Mucosa of stomach (tissue), 1 donor: ENCODE measurements at regions not wholly inside any gene's neighbourhood (a gene's known extent, or its start where the extent isn't known, plus 50 kb on each side); places are given as distances from the start of the nearest gene placed in this dataset.

ENCODE experiments used
- H3K27me3 ChIP-seq: one replicate; pipeline ENCODE4 v1.7.0; 2013; ENCODE audit warnings: mild to moderate bottlenecking, low read length; ENCODE audit not compliant: control insufficient read depth, insufficient read depth
- H3K36me3 ChIP-seq: one replicate; pipeline ENCODE4 v1.7.0; 2013; ENCODE audit warnings: low read length; ENCODE audit not compliant: control insufficient read depth, insufficient read depth
- H3K4me1 ChIP-seq: one replicate; pipeline ENCODE4 v1.7.0; 2013; ENCODE audit warnings: mild to moderate bottlenecking, low read length; ENCODE audit not compliant: control insufficient read depth, insufficient read depth
- H3K4me3 ChIP-seq: one replicate; pipeline ENCODE4 v1.7.0; 2013; ENCODE audit warnings: low read length
- H3K9ac ChIP-seq: one replicate; pipeline ENCODE4 v1.7.0; 2013; ENCODE audit warnings: mild to moderate bottlenecking, low read length, moderate library complexity
- H3K9me3 ChIP-seq: one replicate; pipeline ENCODE4 v1.7.0; 2013; ENCODE audit warnings: mild to moderate bottlenecking, low read length, moderate library complexity; ENCODE audit not compliant: control insufficient read depth
- donor health status: Pancreatic carcinoma.

DNA sequence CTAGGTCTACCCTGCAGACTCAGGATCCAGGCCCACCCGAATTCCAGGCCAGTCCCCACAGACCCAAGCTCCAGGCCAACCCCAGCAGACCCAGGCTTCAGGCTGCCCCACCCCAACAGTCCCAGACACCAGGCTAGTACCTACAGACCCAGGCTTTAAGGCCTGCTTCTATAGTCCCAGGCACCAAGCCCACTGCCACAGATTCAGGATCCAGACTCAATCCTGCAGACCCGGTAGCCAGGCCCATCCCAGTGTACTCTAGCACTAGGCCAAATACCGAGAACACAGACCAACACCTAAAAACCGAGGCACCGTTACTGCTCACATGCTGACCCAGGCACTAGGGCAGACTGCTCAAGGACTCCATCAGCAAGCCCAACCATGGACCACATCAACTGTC, 862.3 kb downstream of the UQCRFS1 start:
- Histone ChIP-seq H3K4me3 (no peak overlapping the region), H3K9me3 (no peaks in the 10 kb centered on the region), H3K4me1 (no peaks in the 10 kb centered on the region)

DNA sequence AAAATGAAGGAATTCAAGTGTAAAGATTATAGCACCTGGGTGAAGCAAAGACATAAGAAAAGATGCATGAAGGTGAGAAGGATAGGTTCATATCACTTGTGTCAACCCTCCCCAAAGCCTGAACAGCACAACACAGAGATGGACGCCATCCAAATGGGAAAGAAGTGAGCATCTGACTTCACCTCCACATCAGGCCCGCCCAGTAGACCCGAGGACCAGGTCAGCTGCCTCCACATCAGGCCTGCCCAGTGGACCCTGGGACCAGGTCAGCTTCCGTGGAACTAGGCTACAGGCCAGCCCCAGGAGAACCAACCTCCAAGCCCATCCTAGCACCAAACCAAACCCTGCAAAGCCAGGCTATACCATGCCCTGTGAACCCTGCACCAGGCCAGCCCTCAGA, 862.9 kb downstream of the UQCRFS1 start:
- no peaks in the 10 kb centered on the region for H3K27me3 ChIP-seq
- no peak overlapping the region for H3K9ac ChIP-seq
- no peaks in the 10 kb centered on the region for H3K4me1 ChIP-seq
- no peaks in the 10 kb centered on the region for H3K9me3 ChIP-seq
- no peak overlapping the region for H3K4me3 ChIP-seq
- H3K36me3 ChIP-seq: no peaks in the 10 kb centered on the region

More for the DNA sequence above, 862.3 kb downstream of the UQCRFS1 start:
- no peaks in the 10 kb centered on the region for H3K27me3 ChIP-seq
- H3K9ac ChIP-seq: no peak overlapping the region
- H3K36me3 ChIP-seq: no peaks in the 10 kb centered on the region

DNA sequence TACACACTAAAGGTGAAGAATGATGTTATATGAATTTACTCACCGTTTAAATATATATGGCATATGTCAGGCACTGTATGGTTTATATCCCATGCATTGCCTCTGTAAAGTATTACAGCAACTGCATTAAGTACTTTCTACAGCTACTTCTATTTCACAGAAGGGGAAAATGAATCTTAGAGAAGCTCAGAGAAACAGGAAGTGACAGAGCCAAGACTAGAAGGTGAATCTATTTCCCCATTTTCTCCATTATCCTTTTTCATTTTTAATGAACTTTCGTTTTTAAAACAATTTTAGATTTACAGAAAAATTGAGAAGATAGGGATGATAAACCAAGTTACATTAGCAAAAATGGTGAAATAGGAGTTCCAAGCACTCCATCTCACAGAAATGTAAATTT, 863.3 kb downstream of the UQCRFS1 start:
- Histone ChIP-seq H3K4me3 (no peak overlapping the region), H3K36me3 (no peaks in the 10 kb centered on the region), H3K9me3 (no peaks in the 10 kb centered on the region), H3K9ac (no peak overlapping the region), H3K27me3 (no peaks in the 10 kb centered on the region), H3K4me1 (no peaks in the 10 kb centered on the region)

DNA sequence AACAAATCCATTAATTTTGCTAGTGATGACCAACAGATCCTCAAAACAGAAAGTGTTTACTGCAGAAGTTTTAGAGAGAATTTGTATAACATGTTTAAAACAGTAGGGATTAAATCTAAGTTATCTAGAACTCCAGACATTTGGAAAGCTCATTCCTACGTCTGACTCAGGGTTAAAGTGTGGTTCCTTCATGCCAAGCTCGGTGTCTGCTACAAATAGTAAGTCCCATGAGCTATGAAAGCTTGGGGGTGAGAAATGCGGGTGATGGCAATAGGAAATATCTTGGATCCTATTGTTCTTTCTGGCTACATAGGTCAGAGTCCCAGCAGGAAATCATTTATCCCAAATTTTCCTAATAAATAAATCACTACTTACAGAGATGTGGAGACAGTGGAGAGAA, 867.1 kb downstream of the UQCRFS1 start:
- no peak overlapping the region for H3K4me3 ChIP-seq
- no peaks in the 10 kb centered on the region for H3K27me3 ChIP-seq
- no peak overlapping the region for H3K9ac ChIP-seq

DNA sequence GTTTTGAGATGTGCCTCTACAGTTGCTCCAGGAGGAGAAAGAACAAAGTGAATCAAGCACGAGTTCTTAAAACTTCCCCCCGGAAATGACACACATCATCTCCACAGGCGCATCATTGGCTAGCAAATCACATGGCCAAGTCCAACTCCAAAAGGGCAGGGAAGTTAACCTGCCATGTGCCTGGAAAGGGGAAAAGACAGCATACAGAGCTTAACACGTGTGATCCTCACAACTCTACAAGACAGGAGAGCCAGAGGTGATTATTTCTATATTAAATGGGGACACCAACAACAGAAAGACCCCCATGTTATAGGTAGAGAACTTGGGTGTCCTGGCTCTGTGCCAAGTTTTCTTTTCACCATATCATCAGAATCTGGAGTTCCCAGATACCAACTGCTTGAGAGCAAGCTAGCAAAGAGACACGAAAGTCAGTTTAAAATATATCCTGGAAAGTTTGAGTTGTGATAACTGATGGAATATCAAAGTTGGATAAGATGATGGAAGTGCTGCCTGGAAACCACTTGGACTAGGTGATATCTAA, 871.1 kb downstream of the UQCRFS1 start:
- no peak overlapping the region for H3K9ac ChIP-seq
- no peaks in the 10 kb centered on the region for H3K9me3 ChIP-seq
- no peaks in the 10 kb centered on the region for H3K36me3 ChIP-seq
- no peak overlapping the region for H3K4me3 ChIP-seq
- H3K27me3 ChIP-seq: no peaks in the 10 kb centered on the region
- H3K4me1 ChIP-seq: no peaks in the 10 kb centered on the region

More for the DNA sequence above, 867.1 kb downstream of the UQCRFS1 start:
- H3K36me3 ChIP-seq: no peaks in the 10 kb centered on the region
- H3K4me1 ChIP-seq: no peaks in the 10 kb centered on the region
- no peaks in the 10 kb centered on the region for H3K9me3 ChIP-seq

DNA sequence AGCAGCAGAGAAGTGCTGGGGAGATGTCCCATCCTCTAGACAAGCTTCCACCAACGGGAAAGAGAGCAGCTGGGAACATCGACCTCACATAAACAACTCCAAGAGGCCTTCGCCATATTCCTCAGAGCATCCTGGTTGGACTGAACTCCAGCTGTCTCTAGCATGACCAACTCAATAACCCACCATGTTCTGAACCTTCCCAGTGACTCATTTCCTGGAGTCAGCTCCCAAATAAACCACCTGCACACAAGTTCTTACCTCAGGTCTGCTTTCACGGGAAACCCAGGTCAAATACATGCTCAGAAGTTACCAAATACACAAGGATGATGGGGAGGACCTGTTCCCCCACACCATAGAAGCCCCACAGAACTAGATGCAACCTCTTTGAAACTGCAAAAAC, 878.5 kb downstream of the UQCRFS1 start:
- H3K4me3 ChIP-seq: no peak overlapping the region
- no peaks in the 10 kb centered on the region for H3K4me1 ChIP-seq
- no peaks in the 10 kb centered on the region for H3K36me3 ChIP-seq
- H3K9ac ChIP-seq: no peak overlapping the region
- no peaks in the 10 kb centered on the region for H3K9me3 ChIP-seq
- no peaks in the 10 kb centered on the region for H3K27me3 ChIP-seq

DNA sequence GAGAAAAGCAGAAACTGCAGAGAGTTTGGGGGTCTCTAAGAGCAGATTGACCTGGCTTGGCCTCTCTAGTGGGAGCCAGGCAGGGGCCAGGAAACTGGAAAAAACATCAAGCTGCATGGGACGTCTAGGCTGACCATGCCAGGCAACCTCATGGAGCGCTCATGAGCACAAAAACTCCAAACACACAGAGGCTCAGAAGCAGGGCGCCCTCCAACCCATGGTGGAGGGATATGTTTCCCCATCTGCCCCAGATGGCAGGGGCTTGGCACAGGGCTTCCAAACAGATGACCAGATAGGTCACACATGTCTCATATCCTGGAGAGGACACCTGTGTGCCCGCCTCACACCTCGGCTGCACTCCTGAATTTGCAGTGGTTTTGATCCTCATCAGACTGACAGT, 879.0 kb downstream of the UQCRFS1 start:
- Histone ChIP-seq H3K9me3 (no peaks in the 10 kb centered on the region), H3K9ac (no peak overlapping the region), H3K4me1 (no peaks in the 10 kb centered on the region), H3K4me3 (no peak overlapping the region), H3K36me3 (no peaks in the 10 kb centered on the region), H3K27me3 (no peaks in the 10 kb centered on the region)

DNA sequence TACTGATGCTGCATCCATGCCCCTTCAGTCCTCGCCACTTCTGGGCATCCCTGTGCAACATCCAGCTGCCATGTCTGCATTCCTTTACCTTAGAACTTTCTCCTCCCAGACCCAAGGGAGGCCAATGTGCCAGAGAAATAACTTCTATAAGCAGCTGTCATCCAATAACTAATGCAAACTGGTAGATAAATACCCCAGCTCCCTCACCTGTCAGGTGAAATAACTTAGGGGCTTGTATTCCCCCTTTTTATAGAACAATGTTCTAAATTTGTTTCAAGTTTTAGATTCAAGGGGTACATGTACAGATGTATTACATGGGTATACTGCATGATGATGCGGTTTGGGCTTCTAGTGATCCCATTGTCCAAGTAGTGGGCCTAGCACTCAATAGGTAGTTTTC, 880.1 kb downstream of the UQCRFS1 start:
- Histone ChIP-seq H3K9ac (no peak overlapping the region), H3K9me3 (no peaks in the 10 kb centered on the region), H3K36me3 (no peaks in the 10 kb centered on the region), H3K27me3 (no peaks in the 10 kb centered on the region), H3K4me3 (no peak overlapping the region), H3K4me1 (no peaks in the 10 kb centered on the region)

DNA sequence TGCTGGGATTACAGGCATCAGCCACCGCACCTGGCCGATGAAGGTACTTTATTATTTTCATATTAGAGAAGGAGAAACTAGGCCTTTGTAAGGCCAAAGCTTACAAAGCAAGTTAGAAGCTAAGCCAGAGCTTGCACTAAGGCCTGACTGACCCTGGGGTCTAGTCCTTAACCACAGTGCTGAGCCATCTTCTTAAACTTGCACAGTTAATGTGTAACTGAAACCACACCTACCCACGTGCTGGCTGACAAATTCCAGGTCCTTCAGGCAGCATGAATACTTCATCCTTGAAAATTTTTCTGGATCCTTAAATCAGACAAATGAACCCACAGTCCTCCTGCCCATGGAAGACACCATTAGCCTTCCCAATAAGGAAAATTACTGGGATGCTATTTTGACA, 880.6 kb downstream of the UQCRFS1 start:
- Histone ChIP-seq H3K9ac (no peak overlapping the region), H3K4me3 (no peak overlapping the region), H3K4me1 (no peaks in the 10 kb centered on the region)

DNA sequence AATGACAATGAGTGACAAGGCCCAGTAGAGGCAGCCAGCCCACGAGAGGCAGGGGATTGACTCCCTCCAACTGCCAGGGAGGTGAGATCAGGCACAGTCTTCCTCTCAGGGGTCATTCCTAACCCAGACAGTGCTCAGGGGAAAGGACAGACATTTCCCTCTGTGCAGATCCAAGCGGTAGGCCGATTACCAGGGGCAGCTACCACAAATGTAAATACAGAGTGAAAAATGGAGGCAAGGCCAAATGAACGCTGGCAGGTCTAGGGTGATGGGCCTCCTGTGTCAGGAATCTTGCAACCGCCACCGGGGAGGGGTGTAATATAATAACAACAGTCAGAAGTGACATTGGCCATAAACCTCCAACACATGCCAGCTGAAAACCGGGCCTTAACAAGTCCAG, 881.4 kb downstream of the UQCRFS1 start:
- Histone ChIP-seq H3K4me3 (no peak overlapping the region), H3K9me3 (no peaks in the 10 kb centered on the region), H3K4me1 (no peaks in the 10 kb centered on the region), H3K9ac (no peak overlapping the region), H3K27me3 (no peaks in the 10 kb centered on the region), H3K36me3 (no peaks in the 10 kb centered on the region)

More for the DNA sequence above, 880.6 kb downstream of the UQCRFS1 start:
- Histone ChIP-seq H3K9me3 (no peaks in the 10 kb centered on the region), H3K27me3 (no peaks in the 10 kb centered on the region), H3K36me3 (no peaks in the 10 kb centered on the region)

DNA sequence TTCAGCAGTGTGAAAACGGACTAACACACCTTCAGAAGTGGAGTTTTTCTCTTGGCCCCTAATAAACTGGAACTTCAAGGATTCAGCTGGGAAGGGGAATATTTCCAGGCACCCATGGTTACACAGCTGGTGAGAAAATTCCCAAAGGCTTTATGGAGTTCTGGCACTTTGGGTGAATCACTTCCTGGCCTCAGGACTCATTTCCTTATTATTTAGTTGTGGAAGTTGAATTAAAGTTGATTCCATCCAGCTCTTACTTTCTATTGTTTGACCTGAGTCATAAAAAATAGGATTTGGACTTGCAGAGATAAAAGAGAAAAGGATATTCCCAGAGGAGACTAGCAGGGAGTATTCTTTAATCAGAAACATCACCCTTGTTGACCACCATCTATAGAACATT, 882.1 kb downstream of the UQCRFS1 start:
- Histone ChIP-seq H3K9me3 (no peaks in the 10 kb centered on the region), H3K4me1 (no peaks in the 10 kb centered on the region), H3K9ac (no peak overlapping the region), H3K36me3 (no peaks in the 10 kb centered on the region), H3K27me3 (no peaks in the 10 kb centered on the region), H3K4me3 (no peak overlapping the region)

DNA sequence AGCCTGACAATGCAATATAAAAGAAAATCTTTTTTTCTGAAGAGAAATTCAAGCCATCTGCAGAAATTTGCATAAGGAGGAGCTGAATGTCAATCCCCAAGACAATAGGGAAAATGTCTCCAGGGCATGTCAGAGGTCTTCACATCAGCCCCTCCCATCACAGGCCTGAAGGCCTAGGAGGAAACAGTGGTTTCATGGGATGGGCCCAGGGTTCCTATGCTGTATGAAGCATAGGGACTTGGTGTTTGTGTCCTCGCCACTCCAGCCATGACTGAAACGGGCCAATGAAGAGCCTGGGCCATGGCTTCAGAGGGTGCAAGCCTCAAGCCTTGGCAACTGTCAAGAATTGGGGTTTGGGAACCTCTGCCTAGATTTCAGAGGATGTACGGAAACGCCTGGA, 883.5 kb downstream of the UQCRFS1 start:
- Histone ChIP-seq H3K36me3 (no peaks in the 10 kb centered on the region), H3K27me3 (no peaks in the 10 kb centered on the region), H3K4me1 (no peaks in the 10 kb centered on the region), H3K9me3 (no peaks in the 10 kb centered on the region), H3K9ac (no peak overlapping the region), H3K4me3 (no peak overlapping the region)

DNA sequence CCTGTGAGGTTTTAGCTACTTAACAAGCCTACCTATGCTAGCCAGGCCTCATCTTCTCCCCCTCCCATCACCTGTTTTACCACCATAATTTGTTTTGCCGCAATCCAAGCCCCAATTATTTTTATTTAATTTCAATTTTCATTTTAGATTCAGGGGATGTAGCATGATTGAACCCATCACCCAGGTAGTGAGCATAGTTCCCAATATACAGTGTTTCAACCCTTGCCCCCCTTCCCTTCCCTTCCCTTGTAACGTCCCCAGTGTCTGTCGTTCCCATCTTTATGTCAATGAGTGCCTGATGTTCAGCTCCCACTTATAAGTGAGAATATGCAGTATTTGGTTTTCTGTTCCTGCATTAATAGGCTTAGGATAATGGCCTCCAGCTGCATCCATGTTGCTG, 885.0 kb downstream of the UQCRFS1 start:
- Histone ChIP-seq H3K4me1 (no peaks in the 10 kb centered on the region), H3K9me3 (no peaks in the 10 kb centered on the region), H3K27me3 (no peaks in the 10 kb centered on the region), H3K4me3 (no peak overlapping the region), H3K36me3 (no peaks in the 10 kb centered on the region), H3K9ac (no peak overlapping the region)
